ENCODE measurements at regions not wholly inside any gene's neighbourhood (a gene's known extent, or its start where the extent isn't known, plus 50 kb on each side); places are given as distances from the start of the nearest gene placed in this dataset.

GRCh38 chr7:12772768-12773167, 85.3 kb downstream of the ARL4A start:
- Histone ChIP-seq H4K20me1 (ENCODE audit: insufficient read depth) (no peaks in the 10 kb centered on the region), H3K4me3 (replicated peaks in 1 of 2; ENCODE audit: low read depth in 1 of 2, low read length in 2 of 2) (no peak overlapping the region), H3K27ac (ENCODE audit: low read depth, low read length) (no peak overlapping the region), H2AFZ (ENCODE audit: low read depth, low read length, poor library complexity, severe bottlenecking) (no peak overlapping the region), H3K27me3 (ENCODE audit: insufficient read depth, low read length) (no peaks in the 10 kb centered on the region), H3K36me3 (ENCODE audit: control insufficient read depth in 1 of 2, insufficient read depth in 2 of 2, low read length in 2 of 2) (no peaks in the 10 kb centered on the region), H3K9me2 (ENCODE audit: insufficient read depth) (no peaks in the 10 kb centered on the region), H3K4me2 (ENCODE audit: low read length) (no peak overlapping the region), H3K9ac (ENCODE audit: low read length) (no peak overlapping the region), H3K9me3 (ENCODE audit: control insufficient read depth in 1 of 2, insufficient read depth in 1 of 2, low read depth in 1 of 2, low read length in 2 of 2) (no peaks in the 10 kb centered on the region), H3K79me2 (ENCODE audit: insufficient read depth, low read length) (no peaks in the 10 kb centered on the region), H3K4me1 (ENCODE audit: control insufficient read depth in 1 of 2, insufficient read depth in 2 of 2, low read length in 2 of 2) (no peaks in the 10 kb centered on the region; a peak in 1 of 4 replicates)
- DNase-seq (ENCODE audit: low read depth, low spot score) (no peak), ATAC-seq (no peak)
- ChIA-PET POLR2A (no interaction called here), RAD21 (ENCODE audit: low non-redundant PET in 1 of 2, low total read pairs in 2 of 2, uncharacterized antibody in 2 of 2, unreplicated experiment in 2 of 2) (interaction anchor here in 1 of 2 experiments (0.8 kb wide), 1 partner anchor 57 kb away, joined by 3 read pairs; no protein-coding TSS in a partner anchor), CTCF (no interaction called here)
- intact Hi-C loops (cut with micrococcal nuclease), result no loop called here
- BruUV-seq (replicated peaks), result no TSS peak
- TF ChIP-seq CEBPB (IDR thresholded peaks at IDR 0.05; ENCODE audit: low read depth) (no peak), EZH2 (IDR thresholded peaks at IDR 0.05) (no peak), ZNF274 (IDR thresholded peaks at IDR 0.05; ENCODE audit: low read depth, low read length) (no peak), EGR1 (IDR thresholded peaks at IDR 0.05; ENCODE audit: low read depth) (no peak), JUND (IDR thresholded peaks at IDR 0.05) (no peak), SRF (IDR thresholded peaks at IDR 0.05; ENCODE audit: low read depth) (no peak), ZBTB33 (IDR thresholded peaks at IDR 0.05; ENCODE audit: extremely low read depth, insufficient replicate concordance, low read length) (no peak), MAX (IDR thresholded peaks at IDR 0.05) (no peak), CTCF (IDR thresholded peaks at IDR 0.05 in 2 of 3, conservative IDR thresholded peaks at IDR 0.05 in 1 of 3; ENCODE audit: borderline replicate concordance in 1 of 3, insufficient read depth in 1 of 3, low read depth in 2 of 3, low read length in 2 of 3) (no peak), POLR2AphosphoS5 (IDR thresholded peaks at IDR 0.05; ENCODE audit: low read depth, low read length) (no peak), REST (IDR thresholded peaks at IDR 0.05; ENCODE audit: low read depth) (no peak), SP1 (IDR thresholded peaks at IDR 0.05; ENCODE audit: low read depth) (no peak), SIN3A (IDR thresholded peaks at IDR 0.05; ENCODE audit: low read depth) (no peak), ATF3 (IDR thresholded peaks at IDR 0.05) (no peak), TCF7L2 (IDR thresholded peaks at IDR 0.05; ENCODE audit: borderline replicate concordance, extremely low read depth, insufficient read depth, insufficient read length) (no peak), YY1 (IDR thresholded peaks at IDR 0.05; ENCODE audit: extremely low read depth, insufficient replicate concordance, low read depth, low read length) (no peak), RAD21 (IDR thresholded peaks at IDR 0.05; ENCODE audit: low read depth) (no peak), POLR2A (IDR thresholded peaks at IDR 0.05; ENCODE audit: borderline replicate concordance, extremely low read depth, insufficient read depth, insufficient read length) (no peak), ZFX (IDR thresholded peaks at IDR 0.05) (no peak), ELF1 (IDR thresholded peaks at IDR 0.05; ENCODE audit: borderline replicate concordance, low read depth) (no peak)

All from HCT116 (cell line).